ENCODE measurements at regions not wholly inside any gene's neighbourhood (a gene's known extent, or its start where the extent isn't known, plus 50 kb on each side); places are given as distances from the start of the nearest gene placed in this dataset.

GRCh38 chr6:3615391-3616380, 135.8 kb downstream of the PXDC1 start:
- TF ChIP-seq CTCF (IDR thresholded peaks at IDR 0.05) (no peak), POLR2A (IDR thresholded peaks at IDR 0.05) (no peak)
